ENCODE measurements at regions not wholly inside any gene's neighbourhood (a gene's known extent, or its start where the extent isn't known, plus 50 kb on each side); places are given as distances from the start of the nearest gene placed in this dataset.

GRCh38 chr12:24679126-24679525, 269.8 kb downstream of the BCAT1 start:
- H2AFZ ChIP-seq (ENCODE audit: low read length), result no peak overlapping the region
- H3K27me3 ChIP-seq (ENCODE audit: control insufficient read depth in 1 of 2, insufficient read depth in 2 of 2, low read length in 2 of 2), result no peaks in the 10 kb centered on the region
- 7% methylated on average over 3 of the region's 3 CpGs for WGBS (ENCODE audit: low lambda C conversion rate)
- DNase-seq (ENCODE audit: low spot score), result peak; percentile 16
- intact Hi-C loops (cut with micrococcal nuclease; ENCODE audit: unreplicated experiment) (no loop called here), in situ Hi-C loops (cut with HindIII; ENCODE audit: extremely low pct_ligation_motif_present, low pct_unique_long_range_greater_than_20kb) (no loop called here)
- H3K27ac ChIP-seq (ENCODE audit: extremely low read length, insufficient read depth, low read length), result no peak overlapping the region
- peak; percentile 47; the same call in 1 of the 3 replicates for ATAC-seq
- H3K4me3 ChIP-seq (replicated peaks in 1 of 3; ENCODE audit: insufficient read depth in 1 of 3, low read depth in 2 of 3, low read length in 3 of 3), result no peak overlapping the region
- no peaks in the 10 kb centered on the region; the same call in 1 of the 2 replicates for H3K9me3 ChIP-seq (ENCODE audit: low read length)
- H3K9ac ChIP-seq (ENCODE audit: insufficient read depth, low read depth, low read length), result no peak overlapping the region
- no peak overlapping the region for H3K4me2 ChIP-seq (ENCODE audit: low read depth, low read length)
- peaks cover 18% of the 10 kb centered on the region for H3K4me1 ChIP-seq (ENCODE audit: insufficient read depth, low read length)
- H4K20me1 ChIP-seq (ENCODE audit: insufficient read depth, low read length), result no peaks in the 10 kb centered on the region
- peak; percentile 34 for FAIRE-seq
- no TSS peak for BruUV-seq (replicated peaks)
- no peaks in the 10 kb centered on the region for H3K79me2 ChIP-seq (ENCODE audit: insufficient read depth, low read length)
- ChIA-PET POLR2A (no interaction called here), CTCF (ENCODE audit: low intra/inter-chr PET ratio, low total read pairs) (no interaction called here)
- H3K36me3 ChIP-seq (replicated peaks in 1 of 2; ENCODE audit: control insufficient read depth in 1 of 2, insufficient read depth in 2 of 2, low read length in 2 of 2), result no peaks in the 10 kb centered on the region
- TF ChIP-seq ZNF784 (CRISPR knock-in tag; IDR thresholded peaks at IDR 0.05; ENCODE audit: borderline replicate concordance) (no peak), ZNF510 (CRISPR knock-in tag; IDR thresholded peaks at IDR 0.05; ENCODE audit: low read depth) (no peak), HNF4G (IDR thresholded peaks at IDR 0.05; ENCODE audit: borderline replicate concordance, low read depth, low read length) (peak; percentile 48; the same call in 1 of the 2 replicates), HNF4G (CRISPR knock-in tag; IDR thresholded peaks at IDR 0.05; ENCODE audit: borderline replicate concordance, low read depth) (no peak), GTF3A (CRISPR knock-in tag; conservative IDR thresholded peaks at IDR 0.05) (no peak), GATAD1 (CRISPR knock-in tag; IDR thresholded peaks at IDR 0.05) (no peak), ZSCAN9 (CRISPR knock-in tag; IDR thresholded peaks at IDR 0.05; ENCODE audit: borderline replicate concordance) (no peak), U2AF1 (optimal IDR thresholded peaks at IDR 0.05; ENCODE audit: low read depth, low read length) (no peak), ATF1 (CRISPR knock-in tag; IDR thresholded peaks at IDR 0.05) (no peak), ZNF687 (CRISPR knock-in tag; IDR thresholded peaks at IDR 0.05) (no peak), ZNF607 (CRISPR knock-in tag; IDR thresholded peaks at IDR 0.05; ENCODE audit: borderline replicate concordance) (no peak), TFDP1 (CRISPR knock-in tag; IDR thresholded peaks at IDR 0.05; ENCODE audit: borderline replicate concordance) (no peak), HNF4A (CRISPR knock-in tag; IDR thresholded peaks at IDR 0.05) (peak; percentile 71), CEBPG (CRISPR knock-in tag; IDR thresholded peaks at IDR 0.05) (peak; percentile 90), ZNF567 (CRISPR knock-in tag; IDR thresholded peaks at IDR 0.05; ENCODE audit: borderline replicate concordance) (no peak), NONO (IDR thresholded peaks at IDR 0.05) (no peak), NONO (CRISPR knock-in tag; conservative IDR thresholded peaks at IDR 0.05) (no peak), ZNF138 (CRISPR knock-in tag; IDR thresholded peaks at IDR 0.05; ENCODE audit: low read depth) (no peak), EP300 (IDR thresholded peaks at IDR 0.05; ENCODE audit: low read depth in 2 of 2, low read length in 2 of 2) (peak in 1 of 2 experiments; percentile 46; a peak in 1 of 4 replicates), EP300 (CRISPR knock-in tag; IDR thresholded peaks at IDR 0.05; ENCODE audit: borderline replicate concordance) (no peak), ELF3 (CRISPR knock-in tag; IDR thresholded peaks at IDR 0.05) (no peak), ZNF75D (CRISPR knock-in tag; IDR thresholded peaks at IDR 0.05; ENCODE audit: borderline replicate concordance) (no peak)

All from HepG2 (cell line).